ENCODE measurements at regions not wholly inside any gene's neighbourhood (a gene's known extent, or its start where the extent isn't known, plus 50 kb on each side); places are given as distances from the start of the nearest gene placed in this dataset.

DNA sequence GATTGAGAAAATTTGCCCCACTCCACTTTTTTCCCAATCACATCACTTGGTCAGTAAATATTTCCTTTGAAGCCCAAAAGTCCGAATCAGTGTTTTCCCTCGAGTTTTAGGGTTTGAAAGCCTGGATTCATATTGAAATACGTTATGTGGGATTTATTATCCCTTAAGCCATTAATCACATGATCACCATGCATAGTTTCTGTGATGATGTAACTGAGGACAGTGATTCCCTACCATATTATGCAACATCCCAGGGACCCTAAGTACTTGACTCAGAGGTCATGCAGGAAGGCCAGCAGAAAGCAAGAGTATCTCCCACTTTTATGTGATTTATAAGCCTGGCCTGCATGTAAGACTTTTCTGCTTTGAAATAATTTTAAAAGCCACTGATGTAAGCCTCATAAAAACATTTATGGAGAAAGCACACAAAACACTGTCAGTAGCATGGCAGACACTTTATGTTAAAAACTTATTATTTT, 630.6 kb upstream of the ZWINT start:
- DNase-seq = no peak

DNA sequence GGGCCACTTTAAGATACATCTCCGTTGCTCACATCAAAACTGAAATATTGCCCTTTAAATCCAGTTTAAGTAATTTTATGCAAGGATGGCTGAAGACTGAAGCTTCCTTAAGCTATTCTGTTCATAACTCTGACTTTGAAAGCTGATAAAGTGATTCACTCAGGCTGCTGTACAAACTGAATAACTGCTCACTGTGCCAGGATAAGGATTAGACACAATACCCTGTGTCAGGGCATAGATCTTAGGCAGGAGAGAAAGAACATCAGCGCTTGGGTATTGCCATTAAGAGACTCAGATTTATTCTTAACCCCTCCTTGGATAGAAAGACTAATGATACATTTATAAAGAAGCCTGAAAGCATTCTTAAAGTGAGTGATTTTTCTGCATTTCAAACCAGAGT, 614.5 kb upstream of the ZWINT start:
- DNase-seq = no peak

DNA sequence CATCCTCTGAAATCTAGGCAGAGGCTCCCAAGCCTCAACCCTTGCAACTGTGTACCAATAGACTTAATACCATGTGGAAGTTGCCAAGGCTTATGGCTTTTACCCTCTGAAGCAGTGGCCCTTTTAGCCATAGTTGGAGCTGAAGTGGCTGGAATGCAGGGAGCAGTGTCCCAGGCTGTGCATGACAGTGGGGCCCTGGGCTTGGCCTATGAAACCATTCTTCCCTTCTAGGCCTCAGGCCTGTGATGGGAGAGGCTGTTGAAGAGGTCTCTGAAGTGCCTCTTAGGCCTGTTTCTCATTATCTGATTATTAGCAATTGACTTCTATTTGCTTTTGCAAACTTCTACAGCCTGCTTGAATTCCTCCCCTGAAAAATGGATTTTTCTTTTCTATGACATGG, 612.7 kb upstream of the ZWINT start:
- no peak for DNase-seq

DNA sequence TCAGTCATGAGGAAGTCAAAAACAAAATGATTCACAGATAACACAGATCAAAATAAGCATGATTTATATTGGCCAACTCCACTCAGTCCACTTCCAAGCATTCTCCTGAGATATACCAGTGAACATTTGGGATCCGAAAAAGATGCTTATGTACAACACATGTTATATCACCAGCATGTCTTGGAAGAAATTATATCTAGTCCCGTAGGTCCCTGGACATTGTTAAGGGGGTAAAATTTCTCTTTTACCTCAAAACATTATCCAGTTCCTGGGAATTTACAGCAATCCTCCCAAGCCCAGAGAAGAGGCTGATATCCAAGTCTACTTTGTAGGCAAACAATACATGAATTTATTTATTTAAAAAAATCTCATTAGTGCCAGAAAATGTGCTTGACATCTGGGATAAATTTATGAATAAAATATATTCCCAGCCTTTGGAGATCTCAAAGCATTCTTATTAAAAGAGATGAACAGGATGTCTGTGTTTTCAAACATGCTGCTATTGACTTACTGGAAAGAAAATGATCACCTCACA, 582.2 kb upstream of the ZWINT start:
- DNase-seq = no peak

DNA sequence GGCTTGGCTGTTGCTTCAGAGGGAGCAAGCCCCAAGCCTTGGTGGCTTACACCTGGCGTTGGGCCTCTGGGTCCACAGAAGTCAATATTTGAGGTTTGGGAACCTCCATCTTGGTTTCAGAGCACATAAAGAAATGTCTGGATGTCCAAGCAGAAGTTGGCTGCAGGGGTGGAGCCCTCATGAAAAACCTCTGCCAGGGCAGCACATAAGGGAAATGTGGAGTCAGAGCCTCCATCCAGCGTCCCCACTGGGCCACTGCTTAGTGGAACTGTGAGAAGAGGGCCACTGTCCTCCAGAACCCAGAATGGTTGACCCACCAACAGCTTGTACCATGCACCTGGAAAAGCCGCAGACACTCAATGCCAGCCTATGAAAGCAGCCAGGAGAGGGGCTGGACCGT, 573.5 kb upstream of the ZWINT start:
- no peak for DNase-seq

DNA sequence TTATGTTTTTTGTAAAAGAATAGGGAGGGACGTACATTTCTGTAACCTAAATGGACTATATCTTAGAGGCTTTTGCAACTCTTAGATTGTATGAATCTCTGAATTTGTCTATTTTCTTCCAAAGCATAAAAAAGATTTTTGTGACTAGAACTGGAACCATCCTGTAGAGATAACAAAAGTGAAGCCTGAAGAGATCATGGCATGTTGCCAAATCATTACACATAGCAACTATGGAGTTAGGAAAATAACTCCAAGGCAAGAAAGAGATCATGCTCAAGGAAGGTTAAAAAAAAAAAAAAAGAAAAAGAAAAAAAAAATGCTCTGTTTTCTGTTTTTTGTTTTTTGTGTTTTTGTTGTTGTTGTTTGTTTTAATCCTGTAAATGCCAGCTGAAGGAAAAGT, 567.7 kb upstream of the ZWINT start:
- no peak for DNase-seq

DNA sequence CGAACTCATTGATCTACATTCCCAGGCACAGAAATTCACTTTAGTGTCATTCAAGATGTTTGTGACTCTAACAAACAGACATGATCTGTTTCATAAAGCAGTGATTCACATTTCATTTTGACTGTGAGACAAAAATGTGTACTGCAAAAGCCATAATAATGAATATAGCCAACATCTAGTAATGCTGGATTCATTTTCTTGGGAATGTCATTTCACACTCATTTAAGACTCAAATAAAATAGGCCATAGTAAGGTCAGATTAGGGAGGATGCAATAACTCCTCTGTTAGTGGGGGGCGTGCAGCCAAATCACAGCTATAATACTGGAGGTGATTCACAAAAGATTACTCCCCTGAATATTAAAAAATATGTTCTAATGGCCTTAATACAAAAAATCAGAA, 566.6 kb upstream of the ZWINT start:
- no peak for DNase-seq

DNA sequence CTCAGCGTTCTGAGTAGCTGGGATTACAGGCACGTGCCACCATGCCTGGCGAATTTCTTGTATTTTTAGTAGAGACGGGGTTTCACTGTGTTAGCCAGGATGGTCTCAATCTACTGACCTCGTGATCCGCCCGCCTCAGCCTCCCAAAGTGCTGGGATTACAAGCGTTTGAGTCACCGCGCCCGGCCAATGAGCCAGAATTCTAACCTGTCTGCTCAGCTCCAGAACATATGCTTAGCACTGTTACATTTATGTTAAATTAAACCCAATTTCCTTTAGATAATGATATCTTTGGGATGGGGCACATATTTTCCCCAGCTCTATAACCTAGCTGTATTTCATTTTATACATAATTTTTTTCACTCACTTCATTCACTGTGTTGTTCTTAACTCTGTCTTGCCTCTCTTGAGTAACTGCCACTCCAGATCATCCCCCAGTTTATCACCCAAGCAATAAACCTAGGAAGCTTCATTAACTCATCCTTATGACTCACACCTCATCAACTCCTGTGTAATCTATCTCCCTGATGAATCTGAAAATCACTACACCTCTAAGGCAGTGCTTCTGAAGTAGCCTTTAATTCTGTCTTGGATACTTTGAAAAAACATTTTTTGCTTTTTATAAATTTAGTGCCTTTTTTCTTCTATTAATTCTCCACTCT, 559.7 kb upstream of the ZWINT start:
- DNase-seq = no peak

DNA sequence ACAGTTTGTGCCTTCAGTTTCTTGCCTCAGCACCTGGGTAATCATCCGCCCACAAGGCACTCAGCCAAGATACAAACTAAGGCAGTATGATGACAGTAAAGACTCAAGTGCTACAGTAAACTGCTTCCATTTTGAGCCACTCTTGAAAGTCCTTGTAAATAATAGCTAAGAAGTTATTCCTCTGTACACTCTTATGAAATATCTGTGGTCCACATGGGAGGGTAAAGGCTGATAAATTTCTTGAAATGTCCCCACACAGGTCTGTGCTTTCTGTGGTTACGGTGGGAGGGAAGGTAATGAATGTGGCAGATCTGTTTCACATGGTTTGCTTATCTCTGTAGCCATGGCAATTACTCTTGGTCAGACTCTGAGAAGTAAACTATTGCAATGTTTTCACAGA, 551.0 kb upstream of the ZWINT start:
- no peak for DNase-seq

DNA sequence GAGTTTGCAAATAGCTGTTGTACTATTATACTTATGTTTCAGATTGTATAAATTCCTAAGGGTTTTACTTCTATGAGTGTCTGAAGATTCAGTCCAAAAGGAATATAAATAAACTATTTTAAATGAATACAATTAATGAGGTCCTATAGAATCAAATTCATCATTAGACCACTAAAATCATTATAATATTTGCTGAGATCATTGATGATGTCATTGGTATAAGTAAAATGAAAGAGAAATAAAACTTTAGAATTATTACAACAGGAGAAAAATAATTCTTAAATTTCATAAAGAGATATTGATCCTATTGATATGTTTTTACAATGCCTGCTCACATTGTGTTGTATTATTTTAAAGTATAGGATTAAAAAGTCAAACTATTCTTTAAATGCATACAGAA, 544.0 kb upstream of the ZWINT start:
- no peak for DNase-seq

DNA sequence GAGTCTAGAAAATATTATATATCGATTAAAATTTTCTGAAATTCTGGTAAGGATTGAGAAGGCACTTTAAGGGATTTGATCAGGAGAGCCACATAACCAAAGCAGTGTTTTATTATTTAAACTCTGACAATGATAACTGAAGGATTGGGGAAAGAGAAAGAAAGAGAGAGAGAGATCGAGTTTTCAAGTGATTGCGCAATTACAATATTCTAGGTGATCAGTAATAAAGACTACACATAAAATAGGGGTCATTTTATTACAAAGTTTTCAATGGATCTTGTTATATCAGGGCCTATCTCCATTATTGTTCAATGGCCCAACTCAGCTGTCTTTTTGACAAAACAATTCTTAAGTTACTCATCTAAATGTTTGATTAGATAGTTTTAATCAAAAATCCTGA, 541.5 kb upstream of the ZWINT start:
- no peak for DNase-seq

DNA sequence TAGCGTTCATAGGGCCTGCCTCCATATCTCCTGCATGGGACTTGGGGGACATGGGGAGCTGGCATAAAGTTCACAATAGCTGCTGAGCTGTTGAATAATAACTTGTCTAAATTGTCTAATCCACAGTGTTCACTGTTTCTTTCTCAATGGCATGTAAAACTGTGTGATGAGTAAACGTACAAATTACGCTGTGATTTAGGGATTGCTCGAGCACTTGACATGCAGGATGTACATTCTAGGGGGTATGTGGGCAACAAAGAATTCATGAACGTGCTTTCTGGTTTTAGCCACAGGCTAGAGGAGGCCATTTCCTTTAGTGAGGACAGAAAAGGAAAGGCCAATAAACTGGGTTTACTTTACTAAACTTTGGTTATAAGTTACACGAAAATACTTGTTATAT, 534.2 kb upstream of the ZWINT start:
- DNase-seq = no peak

DNA sequence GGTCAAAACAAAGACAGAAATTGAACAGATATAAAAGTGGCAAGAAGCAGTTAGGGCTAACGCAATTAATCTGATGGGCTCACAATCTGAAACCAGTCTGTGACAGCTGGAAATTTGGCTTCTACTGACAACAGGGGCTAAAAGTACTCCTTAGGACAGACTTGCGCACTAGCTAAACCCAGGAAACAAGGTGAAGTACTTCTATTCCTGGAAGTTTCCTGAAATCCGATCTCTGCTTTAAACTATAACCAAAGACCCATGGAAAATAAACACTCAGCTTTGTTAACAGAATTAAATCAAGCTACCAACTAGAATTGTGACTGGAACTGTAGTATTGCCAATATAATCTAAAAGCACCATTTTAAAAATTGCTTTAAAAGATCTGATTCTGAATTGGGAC, 520.2 kb upstream of the ZWINT start:
- DNase-seq = no peak

DNA sequence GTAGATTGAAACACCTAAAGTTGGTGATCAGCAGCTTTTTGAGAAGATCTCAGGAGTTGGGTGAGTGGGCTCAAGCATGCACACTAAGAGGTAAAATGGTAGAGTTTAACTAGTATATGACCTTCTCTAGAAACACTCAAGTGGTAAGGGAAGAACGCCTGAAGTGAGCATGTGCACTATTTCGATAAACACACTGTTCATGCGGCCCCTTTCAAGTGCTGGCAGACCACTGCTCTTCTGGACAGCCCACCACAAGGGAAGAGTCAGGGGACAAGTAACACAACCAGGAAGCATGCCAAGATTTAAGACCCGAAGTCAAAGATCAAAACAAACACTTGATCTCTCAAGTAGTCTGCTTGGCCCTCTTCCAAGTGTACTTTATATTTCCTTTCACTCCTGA, 519.5 kb upstream of the ZWINT start:
- DNase-seq = no peak

DNA sequence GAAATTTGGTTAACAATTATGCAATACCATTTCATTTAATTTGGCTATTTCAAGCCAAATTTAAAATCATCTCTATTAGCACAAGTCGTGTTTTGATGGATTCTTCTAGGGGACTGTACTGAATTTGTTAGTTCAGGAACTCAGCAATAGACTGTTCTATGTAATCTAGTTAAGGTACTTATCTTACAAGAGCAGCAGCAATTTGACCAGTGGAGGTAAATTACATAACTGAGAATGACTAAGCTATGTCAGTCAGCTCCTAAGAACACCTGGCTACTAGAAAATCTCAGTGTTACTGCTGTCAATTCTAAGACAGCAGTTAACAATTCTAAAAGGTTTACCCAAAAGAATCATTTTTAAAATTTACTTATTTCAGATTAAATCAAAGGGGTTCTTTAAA, 513.9 kb upstream of the ZWINT start:
- DNase-seq = no peak

DNA sequence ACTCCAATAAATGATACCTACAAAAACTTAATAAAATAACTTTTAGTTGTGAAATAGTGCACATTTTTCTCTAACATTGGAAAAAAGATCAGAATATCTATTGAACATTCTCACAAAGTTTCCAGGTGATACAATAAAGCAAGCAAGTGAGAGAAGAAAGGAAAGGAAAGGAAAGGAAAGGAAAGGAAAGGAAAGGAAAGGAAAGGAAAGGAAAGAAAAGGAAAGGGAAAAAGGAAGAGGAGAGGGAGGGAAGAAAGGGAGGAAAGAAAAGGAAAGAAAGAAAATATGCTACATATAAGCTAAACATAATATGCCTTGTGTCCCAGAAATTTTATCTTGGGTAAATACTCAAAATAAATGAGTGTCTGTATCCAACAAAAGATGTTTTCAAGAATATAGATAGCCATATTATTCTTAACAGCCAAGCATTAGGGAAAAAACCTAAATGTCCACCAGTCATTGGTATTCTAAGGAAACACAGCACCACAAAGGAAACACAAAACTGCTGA, 510.2 kb upstream of the ZWINT start:
- DNase-seq = no peak

DNA sequence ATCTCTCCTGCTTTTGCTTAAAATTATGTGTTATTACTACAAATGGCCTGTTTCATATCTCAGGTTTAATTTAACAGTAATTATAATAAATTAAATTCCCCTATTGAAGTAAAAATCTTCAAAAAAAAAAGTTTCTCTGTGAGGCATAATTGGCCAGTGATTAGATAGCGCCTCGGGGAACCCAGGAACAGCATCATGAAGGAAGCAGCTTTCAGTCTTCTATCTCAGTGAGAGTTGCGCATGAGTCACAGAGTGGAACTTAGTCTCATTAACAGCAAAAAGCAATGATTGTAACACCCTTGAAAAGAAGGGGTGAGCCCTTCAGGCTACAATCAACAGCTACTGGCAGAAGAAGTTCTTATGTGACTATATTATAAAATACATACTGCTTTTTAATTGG, 506.2 kb upstream of the ZWINT start:
- no peak for DNase-seq

DNA sequence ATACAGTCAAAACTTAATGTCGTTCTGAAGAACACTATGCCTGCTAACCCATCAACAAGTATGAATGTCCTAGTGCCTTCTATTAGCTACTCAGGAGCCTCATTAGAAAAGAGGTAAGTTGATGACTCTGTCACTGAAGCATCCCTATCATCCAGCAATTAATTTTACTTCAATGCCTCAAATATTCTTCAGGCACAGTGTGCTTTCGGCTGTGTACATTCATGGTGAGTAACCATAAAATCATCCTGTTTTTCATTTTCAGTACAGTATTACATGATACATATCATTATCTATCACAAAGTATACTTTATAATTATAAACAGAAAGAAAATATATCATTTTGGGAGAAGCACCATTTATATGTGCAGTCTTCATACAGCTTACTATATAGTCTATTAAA, 495.5 kb upstream of the ZWINT start:
- no peak for DNase-seq

DNA sequence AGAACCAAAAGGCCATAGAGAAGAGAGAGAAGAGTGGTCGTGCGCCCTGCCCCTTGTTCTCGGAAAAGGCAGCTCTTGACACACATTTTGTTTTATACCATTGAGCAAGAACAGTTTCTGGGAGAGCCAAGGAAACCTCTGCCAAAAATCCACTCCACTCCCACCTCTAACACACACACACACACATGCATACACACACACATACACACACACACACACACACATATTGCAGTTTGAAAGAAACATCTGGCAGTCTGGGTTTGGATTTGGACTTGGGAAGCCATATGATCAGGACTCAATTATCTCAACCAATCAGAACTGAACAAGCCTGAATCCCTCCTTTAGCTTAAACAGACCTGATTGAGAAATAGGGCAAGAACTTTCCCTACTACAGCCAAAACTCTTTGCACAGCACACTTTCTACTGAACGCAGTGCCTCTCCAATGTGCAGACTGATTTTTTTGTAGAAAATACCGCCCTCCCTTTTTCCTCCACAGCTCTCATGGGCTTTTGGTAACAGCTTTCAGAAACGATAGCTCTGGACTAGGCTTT, 484.0 kb upstream of the ZWINT start:
- DNase-seq = no peak

DNA sequence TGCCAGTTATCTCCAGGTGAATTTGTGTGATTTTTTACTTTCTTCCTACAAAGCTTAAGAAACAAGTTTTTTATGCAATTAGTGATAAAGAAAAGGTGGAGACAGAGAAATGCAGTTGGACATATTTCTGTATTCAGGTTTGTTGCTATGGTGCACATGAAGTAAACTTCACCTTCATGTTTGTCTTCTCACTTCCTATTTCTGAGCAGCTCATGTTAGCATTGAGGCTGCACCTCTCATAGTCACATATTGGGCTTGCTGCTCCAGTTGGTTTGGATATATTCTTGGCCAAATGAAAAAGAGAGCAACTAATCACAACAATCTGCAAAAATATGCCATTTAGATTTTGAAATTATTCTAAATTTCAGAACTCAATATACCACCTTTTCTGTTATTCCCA, 475.6 kb upstream of the ZWINT start:
- DNase-seq = no peak

DNA sequence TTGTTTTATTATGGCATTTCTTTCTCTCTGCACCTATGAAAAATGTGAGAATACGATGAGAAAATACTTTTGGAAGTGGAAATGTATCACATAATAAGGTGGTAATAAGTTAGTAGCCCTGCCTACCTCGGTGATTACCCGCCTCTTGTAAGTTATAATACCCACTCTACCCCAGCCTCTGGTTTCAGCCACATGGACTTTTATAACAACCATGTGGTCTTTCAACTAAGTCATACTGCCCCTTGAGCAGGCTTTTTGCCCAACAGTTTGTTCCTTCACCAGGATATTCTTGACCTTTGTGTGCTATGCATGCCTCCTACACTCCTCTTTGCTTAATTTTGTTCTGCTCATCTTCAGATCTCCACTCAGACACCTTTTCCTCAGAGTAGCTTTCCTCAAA, 470.6 kb upstream of the ZWINT start:
- DNase-seq = no peak

DNA sequence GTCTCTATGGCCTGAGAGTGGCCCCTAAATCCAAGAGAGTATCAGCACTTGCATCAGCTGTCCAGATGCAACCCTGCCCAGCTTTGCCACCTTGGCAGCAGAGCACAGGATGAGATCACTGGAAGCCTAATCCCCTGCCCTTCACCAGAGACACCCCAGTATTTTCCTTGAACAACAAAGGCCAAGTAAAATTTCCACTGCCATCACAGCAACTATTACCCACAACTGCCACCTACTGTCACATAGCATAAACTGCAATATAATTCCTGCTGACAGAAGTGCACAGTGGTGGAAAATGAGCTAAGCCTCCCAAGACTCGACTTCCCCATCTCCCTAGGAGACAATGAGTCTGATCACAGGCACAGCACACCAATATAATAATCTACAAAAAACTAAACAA, 462.8 kb upstream of the ZWINT start:
- no peak for DNase-seq

DNA sequence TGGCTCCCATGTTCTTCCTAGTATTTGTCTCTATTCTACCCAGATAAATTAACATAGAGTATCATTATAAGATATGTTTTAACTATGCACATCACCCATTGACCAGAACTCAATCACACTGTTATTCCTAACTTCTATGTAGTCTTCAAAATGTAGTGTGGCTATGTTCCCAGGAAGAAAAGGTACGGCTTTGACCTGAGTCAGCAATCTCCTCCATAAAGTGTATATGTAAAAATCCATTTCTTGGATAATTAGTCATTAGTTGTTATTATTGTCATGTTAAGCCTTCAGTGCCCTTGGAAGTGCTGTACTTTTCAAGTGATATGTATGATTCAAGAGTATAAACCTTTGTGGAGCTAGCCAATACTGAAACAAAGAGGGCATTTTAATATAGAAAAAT, 444.0 kb upstream of the ZWINT start:
- DNase-seq = no peak

DNA sequence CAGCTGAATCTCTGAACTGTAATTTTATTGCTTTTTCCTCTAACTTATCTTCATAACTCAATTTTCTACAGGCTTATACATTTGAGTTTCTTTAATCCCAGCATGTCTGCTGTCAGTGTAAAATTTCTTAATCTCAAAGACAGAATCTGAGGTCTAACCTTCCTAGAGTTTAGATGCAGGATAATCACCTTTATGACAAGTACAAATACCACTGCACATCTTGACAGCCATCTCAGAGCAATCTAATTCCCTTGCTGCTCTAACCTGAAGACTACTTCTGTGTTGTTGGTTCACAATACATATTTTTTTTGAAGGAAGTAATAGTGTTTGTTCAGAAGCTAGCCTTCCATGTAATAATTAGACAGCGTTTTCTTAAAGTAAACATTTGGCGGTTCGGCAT, 424.2 kb upstream of the ZWINT start:
- no peak for DNase-seq

DNA sequence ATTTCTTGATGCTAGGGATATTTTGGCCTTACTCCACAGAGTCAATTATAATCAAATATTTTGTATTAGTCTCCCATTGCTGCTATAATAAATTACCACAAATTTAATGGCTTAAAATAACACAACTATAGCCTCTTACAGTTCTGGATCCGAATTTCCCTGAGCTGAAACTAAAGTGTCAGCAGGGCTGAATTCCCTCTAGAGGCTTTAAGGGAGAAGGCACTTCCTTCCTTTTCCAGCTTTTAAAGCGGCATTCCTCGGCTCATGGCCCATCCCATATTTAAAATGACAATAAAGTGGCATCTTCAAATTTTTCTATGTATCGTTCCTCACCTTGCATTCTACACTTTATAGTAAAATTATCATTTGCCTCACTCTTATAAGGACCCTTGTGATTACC, 421.4 kb upstream of the ZWINT start:
- no peak for DNase-seq

All from fibroblast of skin of abdomen (primary cell).